SHP77 (cell line): ENCODE measurements at regions not wholly inside any gene's neighbourhood (a gene's known extent, or its start where the extent isn't known, plus 50 kb on each side); places are given as distances from the start of the nearest gene placed in this dataset.

Source experiments
- DNase-seq, 2 experiments: peaks; one replicate each; lab custom pipeline; 2025; lab: John Stamatoyannopoulos, UW

GRCh38 chr11:116162086-116162885 lies 610.5 kb downstream of the BUD13 start:
- DNase-seq, result no peak

- no peak for DNase-seq
Measured at GRCh38 chr11:116148645-116149044, 624.1 kb downstream of the BUD13 start.

GRCh38 chr11:116148056-116148455 lies 624.7 kb downstream of the BUD13 start:
- DNase-seq, result no peak

- DNase-seq, result no peak
Measured at GRCh38 chr11:116145187-116145865, 627.5 kb downstream of the BUD13 start.

- DNase-seq, result no peak
Measured at GRCh38 chr11:116144387-116144958, 628.3 kb downstream of the BUD13 start.

- DNase-seq, result no peak
Measured at GRCh38 chr11:116138280-116138679, 634.1 kb upstream of the CADM1 start.

- no peak for DNase-seq
Measured at GRCh38 chr11:116137753-116138152, 633.5 kb upstream of the CADM1 start.

- DNase-seq, result no peak
Measured at GRCh38 chr11:116136987-116137674, 632.9 kb upstream of the CADM1 start.

- no peak for DNase-seq
Measured at GRCh38 chr11:116135891-116136290, 631.7 kb upstream of the CADM1 start.

GRCh38 chr11:116134450-116134849 lies 630.2 kb upstream of the CADM1 start:
- DNase-seq, result no peak

GRCh38 chr11:116132273-116132978 lies 628.2 kb upstream of the CADM1 start:
- DNase-seq, result no peak

GRCh38 chr11:116130122-116130521 lies 625.9 kb upstream of the CADM1 start:
- no peak for DNase-seq

GRCh38 chr11:116129456-116129855 lies 625.2 kb upstream of the CADM1 start:
- no peak for DNase-seq

- DNase-seq, result no peak
Measured at GRCh38 chr11:116126562-116126961, 622.3 kb upstream of the CADM1 start.

- DNase-seq, result no peak
Measured at GRCh38 chr11:116124922-116125714, 620.9 kb upstream of the CADM1 start.

GRCh38 chr11:116123739-116124138 lies 619.5 kb upstream of the CADM1 start:
- DNase-seq, result no peak

- DNase-seq, result no peak
Measured at GRCh38 chr11:116122697-116123472, 618.7 kb upstream of the CADM1 start.

GRCh38 chr11:116119158-116119557 lies 614.9 kb upstream of the CADM1 start:
- no peak for DNase-seq

GRCh38 chr11:116118138-116118470 lies 613.9 kb upstream of the CADM1 start:
- no peak for DNase-seq

GRCh38 chr11:116117331-116118137 lies 613.3 kb upstream of the CADM1 start:
- no peak for DNase-seq
